SU-DHL-6 (cell line): ENCODE measurements at regions not wholly inside any gene's neighbourhood (a gene's known extent, or its start where the extent isn't known, plus 50 kb on each side); places are given as distances from the start of the nearest gene placed in this dataset.

Source experiments
- CTCF ChIP-seq: fragments of 200-600 bp; sonication (generic); IDR thresholded peaks from one replicate; pipeline ENCODE4 v1.5.1; 2017; ENCODE audit warnings: antibody characterized with exemption, mild to moderate bottlenecking, low read length, moderate library complexity; ENCODE audit not compliant: insufficient read depth, poor library complexity, severe bottlenecking
- EZH2phosphoT487 ChIP-seq: fragments of 200-600 bp; sonication (generic), shearing (Covaris generic); conservative IDR thresholded peaks from 2 replicates; pipeline ENCODE4 v1.6.1; 2018; ENCODE audit warnings: mild to moderate bottlenecking, antibody characterized with exemption, low read length, moderate library complexity, mixed read lengths

- TF ChIP-seq CTCF (no peak), EZH2phosphoT487 (no peak)
Measured at GRCh38 chr4:57639561-57640382, 529.6 kb upstream of the IGFBP7 start.
